Gastroesophageal sphincter (tissue), 3 donors: ENCODE measurements at regions not wholly inside any gene's neighbourhood (a gene's known extent, or its start where the extent isn't known, plus 50 kb on each side); places are given as distances from the start of the nearest gene placed in this dataset.

Source experiments
- EP300 ChIP-seq: sonication (generic); formaldehyde crosslinking; IDR thresholded peaks from one replicate; pipeline ENCODE4 v1.6.1; 2017; ENCODE audit warnings: antibody characterized with exemption, mild to moderate bottlenecking
- POLR2A ChIP-seq, 2 donors: fragments of 450-650 bp; IDR thresholded peaks; one replicate each; pipeline ENCODE4 v1.6.1; 2017; ENCODE audit warnings: antibody characterized with exemption in 2 of 2, mild to moderate bottlenecking in 2 of 2, moderate library complexity in 1 of 2
- POLR2AphosphoS5 ChIP-seq: sonication (generic); formaldehyde crosslinking; IDR thresholded peaks from one replicate; pipeline ENCODE4 v1.6.1; 2017; ENCODE audit warnings: antibody characterized with exemption
- TF ChIP-seq, protein P1 (sequence below), 4 experiments: fragments of 200-600 bp in 2 of 4; fragments of 450-650 bp in 2 of 4; sonication (generic) in 1 of 4; IDR thresholded peaks; one replicate each; pipeline ENCODE4 v1.5.1; 2017 to 2019; ENCODE audit warnings: antibody characterized with exemption in 4 of 4, mild to moderate bottlenecking in 2 of 4, moderate library complexity in 2 of 4

DNA sequence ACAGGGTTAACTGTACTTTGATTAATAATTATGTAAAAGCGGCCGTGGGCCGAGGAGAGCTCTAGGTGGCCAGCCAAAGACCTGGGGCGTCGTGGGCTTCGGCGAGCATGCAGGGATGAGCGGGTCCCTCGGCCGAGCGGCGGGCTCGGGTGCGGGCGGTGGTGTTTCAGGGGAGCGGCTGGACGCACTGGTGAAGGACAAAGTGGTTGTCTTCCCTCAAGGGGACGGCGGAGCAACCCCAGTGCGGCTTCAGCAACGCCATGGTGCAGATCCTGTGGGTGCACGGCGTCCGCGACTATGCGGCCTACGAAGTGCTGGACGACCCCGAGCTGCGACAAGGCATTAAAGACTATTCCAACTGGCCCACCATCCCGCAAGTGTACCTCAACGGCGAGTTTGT is 103.0 kb upstream of the C1GALT1C1 start:
- TF ChIP-seq, protein P1, sequence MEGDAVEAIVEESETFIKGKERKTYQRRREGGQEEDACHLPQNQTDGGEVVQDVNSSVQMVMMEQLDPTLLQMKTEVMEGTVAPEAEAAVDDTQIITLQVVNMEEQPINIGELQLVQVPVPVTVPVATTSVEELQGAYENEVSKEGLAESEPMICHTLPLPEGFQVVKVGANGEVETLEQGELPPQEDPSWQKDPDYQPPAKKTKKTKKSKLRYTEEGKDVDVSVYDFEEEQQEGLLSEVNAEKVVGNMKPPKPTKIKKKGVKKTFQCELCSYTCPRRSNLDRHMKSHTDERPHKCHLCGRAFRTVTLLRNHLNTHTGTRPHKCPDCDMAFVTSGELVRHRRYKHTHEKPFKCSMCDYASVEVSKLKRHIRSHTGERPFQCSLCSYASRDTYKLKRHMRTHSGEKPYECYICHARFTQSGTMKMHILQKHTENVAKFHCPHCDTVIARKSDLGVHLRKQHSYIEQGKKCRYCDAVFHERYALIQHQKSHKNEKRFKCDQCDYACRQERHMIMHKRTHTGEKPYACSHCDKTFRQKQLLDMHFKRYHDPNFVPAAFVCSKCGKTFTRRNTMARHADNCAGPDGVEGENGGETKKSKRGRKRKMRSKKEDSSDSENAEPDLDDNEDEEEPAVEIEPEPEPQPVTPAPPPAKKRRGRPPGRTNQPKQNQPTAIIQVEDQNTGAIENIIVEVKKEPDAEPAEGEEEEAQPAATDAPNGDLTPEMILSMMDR (IDR thresholded peaks at IDR 0.05): no peak
- TF ChIP-seq POLR2A (IDR thresholded peaks at IDR 0.05) (no peak), POLR2AphosphoS5 (no peak), EP300 (no peak)
